Endothelial cell of umbilical vein (primary cell): ENCODE measurements at regions not wholly inside any gene's neighbourhood (a gene's known extent, or its start where the extent isn't known, plus 50 kb on each side); places are given as distances from the start of the nearest gene placed in this dataset.

Source experiments
- BruUV-seq: library from RNA; stranded (reverse); fragments of 400-500 nt; replicated peaks from 2 replicates; lab custom pipeline; 2021; lab: Mats Ljungman, UMichigan
- CTCF ChIA-PET: fragments of 300-600, 350-600 bp; sonication (Branson Sonifier 250); formaldehyde crosslinking; loops from one replicate; lab custom pipeline; 2021; ENCODE audit warnings: antibody characterized with exemption, inconsistent platforms; lab: Charles Lee
- POLR2A ChIA-PET: fragments of 300-600, 350-600 bp; sonication (Branson Sonifier 250); formaldehyde crosslinking; loops from one replicate; lab custom pipeline; 2021; ENCODE audit warnings: antibody characterized with exemption, inconsistent platforms; lab: Charles Lee
- DNase-seq: peaks from one replicate; pipeline ENCODE4 v3.0.0-alpha.2; 2011; ENCODE audit warnings: low read depth, low spot score
- FAIRE-seq: peaks from 2 replicates; lab custom pipeline; 2011; peaks lifted over from hg19 to GRCh38; lab: Jason Lieb, UNC
- H2AFZ ChIP-seq: 2 replicates; pipeline ENCODE4 v1.6.0; 2012; ENCODE audit warnings: low read depth, low read length, control low read depth, inconsistent platforms
- H3K27ac ChIP-seq: 2 replicates; pipeline ENCODE4 v1.5.1; 2011; ENCODE audit warnings: low read depth, mild to moderate bottlenecking, control low read depth, low read length, moderate library complexity; ENCODE audit not compliant: insufficient read depth
- H3K27me3 ChIP-seq, 2 experiments: 2 replicates each; pipeline versions ENCODE4 v1.6.0 to v1.6.1; 2011; ENCODE audit warnings: low read length in 2 of 2, mixed read lengths in 1 of 2; ENCODE audit not compliant: control insufficient read depth in 2 of 2, insufficient read depth in 2 of 2
- H3K36me3 ChIP-seq, 2 experiments: 2 replicates in 1 of 2; 3 replicates in 1 of 2; pipeline ENCODE4 v1.5.1; 2011; ENCODE audit warnings: low read length in 2 of 2, mild to moderate bottlenecking in 1 of 2, moderate library complexity in 1 of 2; ENCODE audit not compliant: control insufficient read depth in 2 of 2, insufficient read depth in 2 of 2; ENCODE audit errors: extremely low read depth in 1 of 2
- H3K4me1 ChIP-seq: 3 replicates; pipeline ENCODE4 v1.5.1; 2011; ENCODE audit warnings: mild to moderate bottlenecking, low read length; ENCODE audit not compliant: control insufficient read depth, insufficient read depth; ENCODE audit errors: extremely low read depth
- H3K4me2 ChIP-seq: 2 replicates; pipeline ENCODE4 v1.6.1; 2011; ENCODE audit warnings: low read length, control low read depth, mixed read lengths; ENCODE audit not compliant: insufficient read depth
- H3K4me3 ChIP-seq, 3 experiments: fragments of 200-600 bp in 1 of 3; sonication (generic), shearing (Covaris generic) in 1 of 3; replicated peaks in 1 of 3; 2 replicates each; pipeline ENCODE4 v1.5.1; 2011 to 2016; ENCODE audit warnings: control low read depth in 3 of 3, low read length in 3 of 3, mild to moderate bottlenecking in 2 of 3, inconsistent platforms in 1 of 3, low read depth in 1 of 3, moderate library complexity in 1 of 3; ENCODE audit not compliant: insufficient read depth in 1 of 3
- H3K79me2 ChIP-seq: 2 replicates; pipeline ENCODE4 v1.6.0; 2012; ENCODE audit warnings: low read length, inconsistent platforms; ENCODE audit not compliant: control insufficient read depth, insufficient read depth
- H3K9ac ChIP-seq: replicated peaks from 2 replicates; pipeline ENCODE3; 2011; ENCODE audit warnings: low read length, control low read depth; ENCODE audit not compliant: insufficient read depth; ENCODE audit errors: extremely low read depth
- H3K9me1 ChIP-seq: replicated peaks from 3 replicates; pipeline ENCODE4 v1.6.0; 2011; ENCODE audit warnings: mild to moderate bottlenecking, low read length; ENCODE audit not compliant: control insufficient read depth, insufficient read depth; ENCODE audit errors: extremely low read depth
- H3K9me3 ChIP-seq: replicated peaks from 2 replicates; pipeline ENCODE4 v1.5.1; 2012; ENCODE audit warnings: low read length, inconsistent platforms; ENCODE audit not compliant: control insufficient read depth, insufficient read depth
- H4K20me1 ChIP-seq: replicated peaks from 2 replicates; pipeline ENCODE3; 2011; ENCODE audit warnings: mild to moderate bottlenecking, low read length; ENCODE audit not compliant: control insufficient read depth, insufficient read depth; ENCODE audit errors: extremely low read depth
- GATA2 ChIP-seq: IDR thresholded peaks from 2 replicates; pipeline ENCODE4 v1.7.0; 2011; ENCODE audit warnings: low read depth, mild to moderate bottlenecking, moderate library complexity, mixed read lengths, low read length; ENCODE audit not compliant: insufficient read length, insufficient read depth
- JUN ChIP-seq: IDR thresholded peaks from 2 replicates; pipeline ENCODE4 v1.6.1; 2011; ENCODE audit warnings: borderline replicate concordance, low read depth; ENCODE audit not compliant: insufficient read length, insufficient read depth
- POLR2A ChIP-seq: IDR thresholded peaks from 2 replicates; pipeline ENCODE4 v1.6.1; 2012; ENCODE audit warnings: low read depth, mild to moderate bottlenecking, control low read depth, low read length
- dilution Hi-C: fragments of 300-500 bp; cut with MboI; formaldehyde crosslinking; loops from one replicate; pipeline ENCODE4 v1.15.0; 2019; ENCODE audit warnings: low sequenced_read_pairs; ENCODE audit not compliant: extremely low pct_ligation_motif_present
- intact Hi-C: fragments of 100-400 bp; cut with micrococcal nuclease; formaldehyde crosslinking; loops from one replicate; pipeline ENCODE4 v1.10.0; 2022

DNA sequence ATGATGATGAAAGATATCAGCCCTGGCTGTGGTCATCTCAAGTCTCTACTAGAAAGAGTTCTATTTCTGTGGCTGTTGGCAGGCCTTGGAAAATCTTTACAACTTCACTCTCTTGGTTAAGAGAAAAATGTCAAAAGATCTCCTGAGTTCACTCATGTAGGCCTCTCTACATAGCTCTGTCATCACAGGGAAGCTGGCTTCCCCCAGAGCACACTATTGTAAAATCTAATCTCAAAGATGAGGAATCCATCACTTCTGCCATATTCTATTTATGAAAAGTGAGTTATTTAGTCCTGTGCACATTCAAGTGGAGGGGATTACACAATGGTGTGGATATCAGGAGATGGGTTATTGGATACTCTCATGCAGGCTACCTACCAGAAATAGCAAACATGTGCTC, 388.4 kb upstream of the HS3ST1 start:
- no peaks in the 10 kb centered on the region for H3K79me2 ChIP-seq
- ChIA-PET CTCF (no interaction called here), POLR2A (no interaction called here)
- H3K9me3 ChIP-seq = no peaks in the 10 kb centered on the region
- H3K9ac ChIP-seq = no peak overlapping the region
- intact Hi-C loops = no loop called here
- H3K4me2 ChIP-seq = no peak overlapping the region
- H3K4me3 ChIP-seq = no peak overlapping the region
- DNase-seq (no peak), FAIRE-seq (no peak)
- TF ChIP-seq JUN (no peak), GATA2 (no peak), POLR2A (no peak)
- no TSS peak for BruUV-seq
- H3K27ac ChIP-seq = no peak overlapping the region
- H3K36me3 ChIP-seq = no peaks in the 10 kb centered on the region
- no peaks in the 10 kb centered on the region for H3K27me3 ChIP-seq
- dilution Hi-C loops = no loop called here
- no peaks in the 10 kb centered on the region for H3K4me1 ChIP-seq
- no peaks in the 10 kb centered on the region for H4K20me1 ChIP-seq
- no peaks in the 10 kb centered on the region for H3K9me1 ChIP-seq
- H2AFZ ChIP-seq = no peak overlapping the region

DNA sequence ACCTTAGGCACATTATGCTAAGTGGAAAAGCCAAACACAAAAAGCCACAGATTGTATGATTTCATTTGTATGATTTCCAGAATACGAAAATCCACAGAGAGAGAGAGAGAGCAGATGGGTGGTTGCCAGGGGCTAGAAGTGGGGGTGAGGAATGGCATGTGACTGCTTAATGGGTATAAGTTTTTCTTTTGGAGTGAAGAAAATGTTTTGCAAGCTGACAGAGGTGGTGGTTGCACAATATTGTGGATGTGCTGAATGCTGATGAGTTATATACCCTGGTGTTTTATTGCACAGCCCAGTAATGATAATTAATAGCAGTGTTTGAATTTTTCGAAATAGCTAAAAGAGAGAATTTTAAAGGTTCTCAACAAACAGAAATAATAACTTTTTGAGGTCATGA, 386.1 kb upstream of the HS3ST1 start:
- Histone ChIP-seq H4K20me1 (no peaks in the 10 kb centered on the region), H3K9me3 (no peaks in the 10 kb centered on the region), H2AFZ (no peak overlapping the region), H3K9ac (no peak overlapping the region), H3K79me2 (no peaks in the 10 kb centered on the region), H3K27me3 (no peaks in the 10 kb centered on the region), H3K9me1 (no peaks in the 10 kb centered on the region), H3K27ac (no peak overlapping the region), H3K4me1 (no peaks in the 10 kb centered on the region), H3K4me3 (no peak overlapping the region), H3K36me3 (no peaks in the 10 kb centered on the region), H3K4me2 (no peak overlapping the region)
- POLR2A ChIA-PET = no interaction called here
- intact Hi-C loops = no loop called here
- DNase-seq = no peak
- dilution Hi-C loops = no loop called here
- TF ChIP-seq GATA2 = no peak
- no TSS peak for BruUV-seq
- FAIRE-seq = no peak
- CTCF ChIA-PET = interaction anchor here (0.7 to 1.8 kb wide), 5 partner anchors 9 to 140 kb away, joined by 3 to 5 read pairs (median 3); no protein-coding TSS in a partner anchor
